CD4-positive, alpha-beta memory T cell (primary cell): ENCODE measurements at regions not wholly inside any gene's neighbourhood (a gene's known extent, or its start where the extent isn't known, plus 50 kb on each side); places are given as distances from the start of the nearest gene placed in this dataset.

ENCODE experiments used
- CTCF ChIA-PET: fragments of 350-600 bp; sonication (Branson Sonifier 250); formaldehyde crosslinking; loops from one replicate; lab custom pipeline; 2021; ENCODE audit warnings: inconsistent platforms; ENCODE audit not compliant: partially characterized antibody; lab: Charles Lee
- POLR2A ChIA-PET: fragments of 350-600 bp; sonication (Branson Sonifier 250); formaldehyde crosslinking; loops from one replicate; lab custom pipeline; 2021; ENCODE audit not compliant: partially characterized antibody; lab: Charles Lee
- DNase-seq, 5 donors: peaks; one replicate each; pipeline versions ENCODE4 v3.0.0 to v3.0.0-alpha.2; 2020 to 2022; ENCODE audit warnings: mixed read lengths in 1 of 5
- H3K27ac ChIP-seq: one replicate; pipeline ENCODE4 v1.7.0; 2013; ENCODE audit warnings: low read depth, low read length
- H3K27me3 ChIP-seq: 2 replicates; pipeline ENCODE4 v1.7.0; 2013; ENCODE audit warnings: mild to moderate bottlenecking, low read length, moderate library complexity; ENCODE audit not compliant: insufficient read depth
- H3K36me3 ChIP-seq: 2 replicates; pipeline ENCODE4 v1.7.0; 2013; ENCODE audit warnings: mild to moderate bottlenecking, low read length, moderate library complexity; ENCODE audit not compliant: insufficient read depth
- H3K4me1 ChIP-seq: 2 replicates; pipeline ENCODE4 v1.7.0; 2013; ENCODE audit warnings: mild to moderate bottlenecking, low read length, moderate library complexity; ENCODE audit not compliant: insufficient read depth
- H3K4me3 ChIP-seq, 2 donors: one replicate each; pipeline ENCODE4 v1.7.0; 2013; ENCODE audit warnings: low read length in 2 of 2, mild to moderate bottlenecking in 1 of 2
- H3K9me3 ChIP-seq, 2 donors: one replicate each; pipeline ENCODE4 v1.7.0; 2013; ENCODE audit warnings: low read length in 2 of 2, control low read depth in 1 of 2; ENCODE audit not compliant: control insufficient read depth in 1 of 2
- H3K27ac Mint-ChIP-seq, 7 donors: one replicate each; pipeline ENCODE4 v1.8.0; 2020 to 2021; ENCODE audit warnings: mixed read lengths in 7 of 7, mild to moderate bottlenecking in 6 of 7, inconsistent platforms in 3 of 7, moderate library complexity in 3 of 7
- H3K27me3 Mint-ChIP-seq, 2 donors: one replicate each; pipeline ENCODE4 v1.8.0; 2020 to 2021; ENCODE audit warnings: mixed read lengths in 2 of 2
- H3K36me3 Mint-ChIP-seq, 2 donors: one replicate each; pipeline ENCODE4 v1.8.0; 2020 to 2021; ENCODE audit warnings: mixed read lengths in 2 of 2, inconsistent platforms in 1 of 2, mild to moderate bottlenecking in 1 of 2
- H3K4me1 Mint-ChIP-seq, 4 donors: one replicate each; pipeline ENCODE4 v1.8.0; 2020 to 2021; ENCODE audit warnings: mixed read lengths in 4 of 4, mild to moderate bottlenecking in 1 of 4
- H3K4me3 Mint-ChIP-seq, 8 donors: one replicate each; pipeline ENCODE4 v1.8.0; 2020 to 2021; ENCODE audit warnings: mixed read lengths in 8 of 8, mild to moderate bottlenecking in 7 of 8, moderate library complexity in 6 of 8, inconsistent platforms in 3 of 8
- H3K9me3 Mint-ChIP-seq, 8 donors: one replicate each; pipeline ENCODE4 v1.8.0; 2020 to 2021; ENCODE audit warnings: mixed read lengths in 8 of 8, mild to moderate bottlenecking in 5 of 8, inconsistent platforms in 3 of 8, moderate library complexity in 1 of 8
- intact Hi-C: fragments of 100-400 bp; cut with micrococcal nuclease; formaldehyde crosslinking; loops from one replicate; pipeline ENCODE4 v1.15.1; 2023

DNA sequence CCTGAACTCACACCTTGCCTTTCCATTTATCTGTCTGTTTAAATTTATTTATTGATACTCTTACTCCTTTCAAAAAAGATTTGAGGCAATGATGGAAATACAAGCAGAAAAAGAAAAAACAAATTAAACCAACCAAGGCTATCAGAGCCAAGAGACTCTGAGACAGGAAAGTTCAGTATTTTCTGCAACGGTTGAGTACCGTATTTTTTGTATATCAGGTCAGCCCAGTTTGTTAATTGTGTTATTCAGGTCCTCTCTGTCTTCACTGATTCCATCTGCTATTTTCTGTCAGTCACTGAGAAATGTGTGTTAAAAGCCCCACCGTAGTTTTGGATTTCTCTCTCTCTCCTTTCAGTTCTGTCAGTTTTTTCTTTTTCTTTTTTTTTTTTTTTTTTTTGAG lies 134.5 kb upstream of the SMIM23 start:
- no peak overlapping the region for H3K27ac Mint-ChIP-seq
- Histone ChIP-seq H3K4me1 (no peaks in the 10 kb centered on the region), H3K27ac (no peak overlapping the region), H3K4me3 (no peak overlapping the region), H3K27me3 (no peaks in the 10 kb centered on the region), H3K9me3 (no peaks in the 10 kb centered on the region), H3K36me3 (no peaks in the 10 kb centered on the region)
- H3K4me3 Mint-ChIP-seq = no peak overlapping the region
- POLR2A ChIA-PET = no interaction called here
- no peaks in the 10 kb centered on the region for H3K4me1 Mint-ChIP-seq
- CTCF ChIA-PET = no interaction called here
- no peak for DNase-seq
- H3K36me3 Mint-ChIP-seq = no peaks in the 10 kb centered on the region
- peaks cover 0 to 4% (median 1%) of the 10 kb centered on the region in 8 donors for H3K9me3 Mint-ChIP-seq
- peaks cover 7 to 14% of the 10 kb centered on the region in 2 donors for H3K27me3 Mint-ChIP-seq
- intact Hi-C loops = no loop called here

DNA sequence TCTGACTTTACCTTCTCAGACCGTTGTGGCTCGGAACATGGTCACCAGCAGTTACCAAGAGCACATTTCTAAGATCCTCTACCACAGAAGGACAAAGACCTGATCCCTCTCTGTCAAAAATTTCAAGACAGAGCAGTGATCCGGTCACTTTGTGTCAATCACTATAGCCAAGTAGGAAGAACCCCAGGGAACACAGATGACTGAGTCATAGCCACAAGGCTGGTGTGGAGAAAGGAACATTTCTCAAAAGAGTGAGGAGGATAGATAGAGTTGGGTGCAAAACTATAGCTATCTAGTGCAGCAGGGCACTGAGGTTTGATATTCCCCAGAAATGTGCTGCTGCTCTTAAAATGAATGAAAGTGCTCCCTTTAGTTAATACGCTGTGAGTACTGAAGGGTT lies 130.7 kb upstream of the SMIM23 start:
- Histone ChIP-seq H3K4me1 (no peaks in the 10 kb centered on the region), H3K9me3 (no peaks in the 10 kb centered on the region), H3K4me3 (no peak overlapping the region), H3K27ac (no peak overlapping the region), H3K36me3 (no peaks in the 10 kb centered on the region), H3K27me3 (no peaks in the 10 kb centered on the region)
- no peak for DNase-seq
- intact Hi-C loops = no loop called here
- H3K4me3 Mint-ChIP-seq = no peak overlapping the region
- H3K36me3 Mint-ChIP-seq = no peaks in the 10 kb centered on the region
- H3K4me1 Mint-ChIP-seq = no peaks in the 10 kb centered on the region
- POLR2A ChIA-PET = no interaction called here
- peaks cover 6 to 15% of the 10 kb centered on the region in 2 donors for H3K27me3 Mint-ChIP-seq
- CTCF ChIA-PET = no interaction called here
- peaks cover 0 to 4% (median 1%) of the 10 kb centered on the region in 8 donors for H3K9me3 Mint-ChIP-seq
- H3K27ac Mint-ChIP-seq = no peak overlapping the region

DNA sequence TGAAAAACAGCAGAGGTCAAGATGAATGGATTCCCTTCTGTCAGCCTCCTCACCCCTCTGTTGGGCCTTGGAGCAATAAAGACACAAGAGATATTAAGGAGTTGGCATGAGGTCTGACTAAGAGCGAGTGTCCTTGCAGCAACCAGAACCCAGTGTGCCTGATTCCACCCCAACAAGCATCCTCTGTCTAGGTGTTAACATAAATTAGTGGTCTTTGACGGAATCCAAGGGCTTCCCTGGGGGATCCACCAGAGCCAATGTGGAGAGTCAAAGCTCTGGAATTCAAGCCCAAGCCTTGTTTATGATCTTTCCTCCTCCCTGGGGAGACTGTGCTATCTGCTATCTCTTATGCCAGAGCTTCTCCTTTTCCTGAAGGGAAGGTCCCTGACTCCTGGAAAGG lies 128.1 kb upstream of the SMIM23 start:
- Histone ChIP-seq H3K4me1 (no peaks in the 10 kb centered on the region), H3K27ac (no peak overlapping the region), H3K4me3 (no peak overlapping the region), H3K27me3 (no peaks in the 10 kb centered on the region), H3K9me3 (no peaks in the 10 kb centered on the region), H3K36me3 (no peaks in the 10 kb centered on the region)
- H3K36me3 Mint-ChIP-seq = no peaks in the 10 kb centered on the region
- DNase-seq = no peak
- no peak overlapping the region for H3K4me3 Mint-ChIP-seq
- intact Hi-C loops = no loop called here
- ChIA-PET CTCF (no interaction called here), POLR2A (no interaction called here)
- H3K4me1 Mint-ChIP-seq = no peaks in the 10 kb centered on the region
- H3K27ac Mint-ChIP-seq = no peak overlapping the region
- H3K27me3 Mint-ChIP-seq = peaks cover 6 to 15% of the 10 kb centered on the region in 2 donors
- H3K9me3 Mint-ChIP-seq = peaks cover 0 to 4% (median 1%) of the 10 kb centered on the region in 8 donors

DNA sequence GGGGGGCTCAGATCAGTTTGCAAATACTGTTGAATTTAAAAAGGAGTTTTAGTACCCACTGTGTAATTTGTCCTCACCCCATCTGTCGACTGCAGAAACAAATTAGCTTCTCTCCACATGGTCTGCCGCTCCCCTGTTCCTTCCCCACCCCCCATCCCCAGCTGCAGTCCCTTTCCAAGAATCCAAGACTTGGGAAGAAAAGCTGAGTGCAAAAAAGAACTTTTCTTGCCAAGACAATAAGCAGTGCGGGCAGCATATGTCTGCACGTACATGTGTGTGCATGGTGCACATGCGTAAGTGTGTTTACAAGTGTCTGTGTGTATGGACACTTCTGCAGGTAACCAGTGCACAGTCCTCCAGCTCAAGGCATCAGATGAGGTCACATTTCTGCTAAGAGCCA lies 125.7 kb upstream of the SMIM23 start:
- Mint-ChIP-seq H3K36me3 (no peaks in the 10 kb centered on the region), H3K9me3 (peaks cover 0 to 4% (median 0%) of the 10 kb centered on the region in 8 donors), H3K4me1 (no peaks in the 10 kb centered on the region), H3K4me3 (no peak overlapping the region), H3K27ac (no peak overlapping the region), H3K27me3 (peaks cover 0 to 5% of the 10 kb centered on the region in 2 donors)
- intact Hi-C loops = no loop called here
- Histone ChIP-seq H3K4me3 (no peak overlapping the region), H3K9me3 (no peaks in the 10 kb centered on the region), H3K4me1 (no peaks in the 10 kb centered on the region), H3K27ac (no peak overlapping the region), H3K27me3 (no peaks in the 10 kb centered on the region), H3K36me3 (no peaks in the 10 kb centered on the region)
- ChIA-PET POLR2A (no interaction called here), CTCF (no interaction called here)
- DNase-seq = no peak

DNA sequence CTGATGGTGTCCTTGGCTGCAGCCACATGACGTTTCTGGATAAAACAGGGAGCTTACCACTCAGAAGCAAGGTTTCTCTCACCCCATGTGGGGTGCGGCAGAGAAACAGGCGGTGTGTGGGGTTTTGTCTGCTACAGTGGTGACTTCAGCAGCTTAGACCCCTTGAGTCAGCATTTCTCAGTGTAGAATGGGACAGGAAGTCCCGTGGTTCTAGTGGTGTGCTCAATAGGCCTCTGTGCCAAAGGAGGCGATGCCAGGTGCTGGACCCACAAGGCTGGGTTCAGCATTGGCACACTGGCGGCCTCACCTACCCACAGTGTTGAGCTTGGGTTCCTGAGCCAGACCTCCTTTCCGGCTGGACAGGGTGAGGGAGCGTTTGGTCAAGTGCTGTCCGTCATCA lies 125.2 kb upstream of the SMIM23 start:
- Histone ChIP-seq H3K4me3 (no peak overlapping the region), H3K27me3 (no peaks in the 10 kb centered on the region), H3K4me1 (no peaks in the 10 kb centered on the region), H3K36me3 (no peaks in the 10 kb centered on the region), H3K9me3 (no peaks in the 10 kb centered on the region), H3K27ac (no peak overlapping the region)
- Mint-ChIP-seq H3K27me3 (peaks cover 0 to 5% of the 10 kb centered on the region in 2 donors), H3K4me3 (no peak overlapping the region), H3K27ac (no peak overlapping the region), H3K9me3 (peaks cover 0 to 4% (median 0%) of the 10 kb centered on the region in 8 donors), H3K36me3 (no peaks in the 10 kb centered on the region), H3K4me1 (no peaks in the 10 kb centered on the region)
- ChIA-PET POLR2A (no interaction called here), CTCF (no interaction called here)
- intact Hi-C loops = no loop called here
- no peak for DNase-seq

DNA sequence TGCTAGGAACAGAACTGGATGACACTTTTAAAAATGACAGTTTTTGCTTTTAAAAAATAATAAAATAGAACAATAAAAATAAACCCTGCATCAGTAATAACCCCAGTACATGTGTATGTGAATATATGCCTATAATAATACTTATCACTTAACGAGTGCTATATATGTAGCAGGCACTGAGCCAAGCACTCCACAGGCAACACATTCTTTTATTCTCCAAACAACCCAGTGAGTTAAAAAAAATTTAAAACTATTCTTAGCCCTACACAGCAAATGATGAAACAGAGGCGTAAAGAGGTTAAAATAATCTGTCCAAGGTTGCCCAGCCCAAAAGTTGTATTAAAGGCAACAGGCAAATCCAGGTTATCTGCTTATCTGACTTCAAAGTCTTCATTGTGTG lies 124.5 kb upstream of the SMIM23 start:
- no peak for DNase-seq
- no peak overlapping the region for H3K27ac ChIP-seq
- H3K27me3 ChIP-seq = no peaks in the 10 kb centered on the region
- H3K36me3 ChIP-seq = no peaks in the 10 kb centered on the region
- ChIA-PET CTCF (no interaction called here), POLR2A (no interaction called here)
- no peak overlapping the region for H3K4me3 Mint-ChIP-seq
- no peaks in the 10 kb centered on the region for H3K36me3 Mint-ChIP-seq
- no peaks in the 10 kb centered on the region for H3K9me3 ChIP-seq
- H3K4me1 ChIP-seq = no peaks in the 10 kb centered on the region
- no peak overlapping the region for H3K4me3 ChIP-seq
- H3K9me3 Mint-ChIP-seq = no peaks in the 10 kb centered on the region
- no peak overlapping the region for H3K27ac Mint-ChIP-seq
- no peaks in the 10 kb centered on the region for H3K4me1 Mint-ChIP-seq
- intact Hi-C loops = no loop called here
- peaks cover 0 to 6% of the 10 kb centered on the region in 2 donors for H3K27me3 Mint-ChIP-seq

DNA sequence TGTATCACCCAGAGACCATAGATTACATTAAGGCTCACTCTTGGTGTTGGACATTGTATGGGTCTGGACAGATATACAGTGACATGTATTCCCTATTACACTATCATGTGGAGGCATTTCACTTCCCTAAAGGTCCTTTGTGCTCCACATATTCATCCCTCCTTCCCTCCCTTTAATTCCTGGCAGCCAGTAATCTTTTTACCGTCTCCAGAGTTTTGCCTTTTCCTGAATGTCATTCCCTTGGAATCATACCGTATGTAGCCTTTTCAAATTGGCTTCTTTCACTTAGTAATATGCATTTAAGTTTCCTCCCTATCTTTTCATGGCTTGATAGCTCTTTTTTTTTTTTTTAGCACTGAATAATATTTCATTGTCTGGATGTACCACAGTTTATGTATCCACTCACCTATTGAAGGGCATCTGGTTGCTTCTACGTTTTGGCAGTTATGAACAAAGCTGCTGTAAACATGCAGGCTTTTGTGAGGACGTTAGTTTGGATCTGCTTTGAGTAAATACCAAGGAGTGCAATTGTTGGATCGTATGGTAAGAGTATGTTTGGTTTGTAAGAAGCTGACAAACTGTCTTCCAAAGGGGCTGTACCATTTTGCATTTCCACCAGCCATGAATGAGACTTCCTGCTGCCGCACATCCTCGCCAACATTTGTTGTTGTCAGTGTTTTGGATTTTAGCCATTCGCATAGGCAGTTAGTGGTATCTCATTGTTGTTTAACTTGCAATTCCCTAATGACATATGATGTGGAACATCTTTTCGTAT lies 122.1 kb upstream of the SMIM23 start:
- intact Hi-C loops = no loop called here
- H3K4me1 Mint-ChIP-seq = no peaks in the 10 kb centered on the region
- H3K27ac Mint-ChIP-seq = no peak overlapping the region
- H3K36me3 Mint-ChIP-seq = no peaks in the 10 kb centered on the region
- H3K9me3 ChIP-seq = no peaks in the 10 kb centered on the region
- H3K27me3 Mint-ChIP-seq = peaks cover 0 to 5% of the 10 kb centered on the region in 2 donors
- no peaks in the 10 kb centered on the region for H3K36me3 ChIP-seq
- CTCF ChIA-PET = no interaction called here
- no peak overlapping the region for H3K4me3 Mint-ChIP-seq
- no peak overlapping the region for H3K4me3 ChIP-seq
- no peak for DNase-seq
- H3K27me3 ChIP-seq = no peaks in the 10 kb centered on the region
- no peaks in the 10 kb centered on the region for H3K4me1 ChIP-seq
- POLR2A ChIA-PET = no interaction called here
- H3K27ac ChIP-seq = no peak overlapping the region
- no peaks in the 10 kb centered on the region for H3K9me3 Mint-ChIP-seq
